GM12878 (cell line): ENCODE measurements at regions not wholly inside any gene's neighbourhood (a gene's known extent, or its start where the extent isn't known, plus 50 kb on each side); places are given as distances from the start of the nearest gene placed in this dataset.

Experiments used
- ATAC-seq: fragments of 200-7000 bp; cut with Tn5 transposase; 3 replicates; pipeline ENCODE4 v1.9.1; 2020; ENCODE audit warnings: mild to moderate bottlenecking, moderate library complexity
- BruUV-seq: library from RNA; stranded (reverse); fragments of 400-500 nt; replicated peaks from 2 replicates; lab custom pipeline; 2021; lab: Mats Ljungman, UMichigan
- CTCF ChIA-PET: fragments of 300-600 bp; sonication (Branson Sonifier 250); formaldehyde crosslinking; extraction: SDS; loops from one replicate; lab custom pipeline; 2021; ENCODE audit warnings: inconsistent platforms; lab: Yijun Ruan, JAX
- POLR2A ChIA-PET: fragments of 350-600 bp; formaldehyde crosslinking; extraction: SDS; loops from one replicate; lab custom pipeline; 2021; ENCODE audit warnings: inconsistent platforms; lab: Charles Lee
- RAD21 ChIA-PET: fragments of 300-600 bp; sonication (Branson Sonifier 250); formaldehyde crosslinking; loops from one replicate; lab custom pipeline; 2023; ENCODE audit warnings: antibody characterized with exemption; ENCODE audit not compliant: unreplicated experiment; lab: Charles Lee
- SMC1A ChIA-PET: fragments of 300-600 bp; sonication (Branson Sonifier 250); formaldehyde crosslinking; loops from one replicate; lab custom pipeline; 2023; ENCODE audit not compliant: unreplicated experiment, uncharacterized antibody; lab: Charles Lee
- DNase-seq: peaks from one replicate; pipeline ENCODE4 v3.0.0-alpha.2; 2011; ENCODE audit warnings: low read depth, low spot score
- FAIRE-seq: peaks from 3 replicates; lab custom pipeline; 2011; peaks lifted over from hg19 to GRCh38; lab: Jason Lieb, UNC
- H2AFZ ChIP-seq: 2 replicates; pipeline ENCODE4 v1.6.0; 2011; ENCODE audit warnings: low read depth, low read length, control low read depth; ENCODE audit not compliant: control insufficient read depth
- H3K27ac ChIP-seq: 2 replicates; pipeline ENCODE4 v1.5.1; 2011; ENCODE audit warnings: control low read depth; ENCODE audit not compliant: control insufficient read depth, insufficient read depth
- H3K27me3 ChIP-seq, 2 experiments: replicated peaks in 1 of 2; 2 replicates each; pipeline versions ENCODE4 v1.6.0 to v1.6.1; 2011; ENCODE audit warnings: low read length in 1 of 2; ENCODE audit not compliant: control insufficient read depth in 2 of 2, insufficient read depth in 2 of 2
- H3K36me3 ChIP-seq, 2 experiments: 2 replicates each; pipeline ENCODE4 v1.5.1; 2011; ENCODE audit warnings: low read length in 1 of 2; ENCODE audit not compliant: control insufficient read depth in 2 of 2, insufficient read depth in 2 of 2
- H3K4me1 ChIP-seq: 2 replicates; pipeline ENCODE4 v1.6.1; 2011; ENCODE audit warnings: mild to moderate bottlenecking, low read length, moderate library complexity, mixed read lengths; ENCODE audit not compliant: control insufficient read depth, insufficient read depth
- H3K4me2 ChIP-seq: 2 replicates; pipeline ENCODE4 v1.6.0; 2011; ENCODE audit warnings: control low read depth; ENCODE audit not compliant: control insufficient read depth, insufficient read depth
- H3K4me3 ChIP-seq: fragments of 200-600 bp; sonication (generic); 2 replicates; pipeline ENCODE4 v1.5.1; 2016
- H3K79me2 ChIP-seq: 2 replicates; pipeline ENCODE4 v1.6.0; 2011; ENCODE audit warnings: low read length; ENCODE audit not compliant: control insufficient read depth, insufficient read depth
- H3K9ac ChIP-seq: 2 replicates; pipeline ENCODE4 v1.8.0; 2011; ENCODE audit warnings: low read length, control low read depth, mixed read lengths; ENCODE audit not compliant: control insufficient read depth, insufficient read depth
- H3K9me3 ChIP-seq: replicated peaks from 3 replicates; pipeline ENCODE4 v1.5.1; 2011; ENCODE audit warnings: mild to moderate bottlenecking, low read length; ENCODE audit not compliant: control insufficient read depth, insufficient read depth
- H4K20me1 ChIP-seq: 2 replicates; pipeline ENCODE4 v1.6.0; 2011; ENCODE audit not compliant: control insufficient read depth, insufficient read depth
- BRCA1 ChIP-seq: IDR thresholded peaks from 2 replicates; pipeline ENCODE4 v1.6.1; 2011; ENCODE audit warnings: low read depth, low read length, improper control_type of control experiment
- CEBPB ChIP-seq, 2 experiments: fragments of 150-350 bp in 1 of 2; IDR thresholded peaks; 2 replicates each; pipeline ENCODE4 v1.6.1; 2012 to 2014; ENCODE audit warnings: low read depth in 2 of 2, low read length in 2 of 2, borderline replicate concordance in 1 of 2, inconsistent platforms in 1 of 2
- EED ChIP-seq: sonication (generic); IDR thresholded peaks from 2 replicates; pipeline ENCODE4 v1.6.1; 2016; ENCODE audit warnings: antibody characterized with exemption, low read depth
- JUND ChIP-seq: IDR thresholded peaks from 2 replicates; pipeline ENCODE4 v1.6.1; 2012; ENCODE audit warnings: low read depth, mild to moderate bottlenecking, low read length, improper control_type of control experiment, moderate library complexity
- KDM1A ChIP-seq: fragments of 200-600 bp; sonication (generic); IDR thresholded peaks from 2 replicates; pipeline ENCODE4 v1.6.1; 2016; ENCODE audit warnings: borderline replicate concordance
- MTA3 ChIP-seq: IDR thresholded peaks from 2 replicates; pipeline ENCODE4 v1.6.1; 2012; ENCODE audit warnings: low read length, inconsistent platforms, borderline replicate concordance
- MYB ChIP-seq: fragments of 150-350 bp; IDR thresholded peaks from 2 replicates; pipeline ENCODE4 v1.6.1; 2014; ENCODE audit warnings: mild to moderate bottlenecking, low read depth, low read length, borderline replicate concordance
- NBN ChIP-seq: fragments of 450-650 bp; IDR thresholded peaks from 2 replicates; pipeline ENCODE4 v1.6.1; 2016
- NFYB ChIP-seq: IDR thresholded peaks from 2 replicates; pipeline ENCODE4 v1.6.1; 2011; ENCODE audit warnings: low read depth, mild to moderate bottlenecking, low read length, improper control_type of control experiment, moderate library complexity; ENCODE audit not compliant: insufficient read depth
- SREBF2 ChIP-seq: IDR thresholded peaks from 2 replicates; pipeline ENCODE4 v1.6.1; 2012; ENCODE audit warnings: mild to moderate bottlenecking, low read length
- TBL1XR1 ChIP-seq: IDR thresholded peaks from 2 replicates; pipeline ENCODE4 v1.6.1; 2012; ENCODE audit warnings: low read depth, low read length, improper control_type of control experiment
- TCF3 ChIP-seq: IDR thresholded peaks from 2 replicates; pipeline ENCODE4 v1.6.1; 2012; ENCODE audit warnings: low read depth, mild to moderate bottlenecking, low read length, borderline replicate concordance; ENCODE audit not compliant: insufficient read depth
- WRNIP1 ChIP-seq: IDR thresholded peaks from 2 replicates; pipeline ENCODE4 v1.6.1; 2011; ENCODE audit warnings: low read depth, low read length, improper control_type of control experiment, borderline replicate concordance
- ZNF217 ChIP-seq: fragments of 450-650 bp; IDR thresholded peaks from 2 replicates; pipeline ENCODE4 v1.6.1; 2017; ENCODE audit warnings: antibody characterized with exemption, mild to moderate bottlenecking
- ZNF592 ChIP-seq: fragments of 450-650 bp; IDR thresholded peaks from 2 replicates; pipeline ENCODE4 v1.6.1; 2017; ENCODE audit warnings: mild to moderate bottlenecking, moderate library complexity
- WGBS: methylation state at CpG from one replicate; pipeline ENCODE4 v1.1.6; 2016; ENCODE audit warnings: low lambda C conversion rate; ENCODE audit not compliant: insufficient replicate concordance, insufficient coverage; ENCODE audit errors: missing lambda C conversion rate; 5-methylcytosine and 5-hydroxymethylcytosine counted together
- in situ Hi-C: fragments of 300-500 bp; cut with MboI; formaldehyde crosslinking; loops from 9 replicates; pipeline ENCODE4 v1.14.3; 2018; ENCODE audit warnings: mixed read lengths
- intact Hi-C: fragments of 100-400 bp; cut with micrococcal nuclease; formaldehyde crosslinking; loops from one replicate; pipeline ENCODE4 v1.14.2; 2022; ENCODE audit not compliant: unreplicated experiment
- TF ChIP-seq, protein P1 (sequence below): IDR thresholded peaks from 2 replicates; pipeline ENCODE4 v1.6.1; 2012; ENCODE audit warnings: low read depth, low read length, improper control_type of control experiment

- 63% methylated on average over 7 of the region's 7 CpGs for WGBS
- Histone ChIP-seq H4K20me1 (no peaks in the 10 kb centered on the region; the same call in 1 of the 2 replicates), H3K27ac (no peak overlapping the region)
- FAIRE-seq (no peak), DNase-seq (no peak)
- in situ Hi-C loops, result no loop called here
- no TSS peak for BruUV-seq
- RAD21 ChIA-PET, result no interaction called here
- TF ChIP-seq, protein P1, sequence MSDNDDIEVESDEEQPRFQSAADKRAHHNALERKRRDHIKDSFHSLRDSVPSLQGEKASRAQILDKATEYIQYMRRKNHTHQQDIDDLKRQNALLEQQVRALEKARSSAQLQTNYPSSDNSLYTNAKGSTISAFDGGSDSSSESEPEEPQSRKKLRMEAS, result no peak
- TF ChIP-seq CEBPB (IDR thresholded peaks at IDR 0.05; ENCODE audit: borderline replicate concordance in 1 of 2, low read depth in 2 of 2, low read length in 2 of 2), result no peak
- TF ChIP-seq TBL1XR1, result no peak
- no peak for TF ChIP-seq ZNF592
- TF ChIP-seq EED, result no peak
- no peak for TF ChIP-seq MYB
- no peak for TF ChIP-seq NBN
- TF ChIP-seq NFYB, result no peak
- no peak for TF ChIP-seq WRNIP1
- TF ChIP-seq JUND, result no peak
- TF ChIP-seq ZNF217, result no peak
- TF ChIP-seq TCF3, result no peak
- no peak for TF ChIP-seq BRCA1
- TF ChIP-seq MTA3, result no peak
- TF ChIP-seq SREBF2, result no peak
- TF ChIP-seq KDM1A, result no peak
- TF ChIP-seq, all 136 proteins: peak for 0
- Histone ChIP-seq H3K9ac (no peak overlapping the region), H2AFZ (no peak overlapping the region), H3K9me3 (no peaks in the 10 kb centered on the region; the same call in 2 of the 3 replicates), H3K4me3 (no peak overlapping the region), H3K79me2 (no peaks in the 10 kb centered on the region), H3K36me3 (no peaks in the 10 kb centered on the region), H3K27me3 (no peaks in the 10 kb centered on the region; a peak in 1 of 4 replicates), H3K4me2 (no peak overlapping the region), H3K4me1 (peaks cover 10% of the 10 kb centered on the region)
- intact Hi-C loops, result no loop called here
- SMC1A ChIA-PET, result interaction anchor here (0.6 kb wide), 1 partner anchor 57 kb away, joined by 3 read pairs; no protein-coding TSS in a partner anchor
- ATAC-seq, result no peak
- POLR2A ChIA-PET, result no interaction called here
- CTCF ChIA-PET, result no interaction called here
Measured at GRCh38 chr2:105187531-105187930, 54.0 kb upstream of the GPR45 start.
